ENCODE measurements at regions not wholly inside any gene's neighbourhood (a gene's known extent, or its start where the extent isn't known, plus 50 kb on each side); places are given as distances from the start of the nearest gene placed in this dataset.
A peak's percentile ranks its signal among the peaks of the same experiment; 100 is the strongest.

GRCh38 chr21:29232530-29233255, 66.0 kb upstream of the BACH1 start:
- Histone ChIP-seq H3K79me2 (ENCODE audit: insufficient read depth, low read length) (no peaks in the 10 kb centered on the region), H3K36me3 (ENCODE audit: insufficient read depth, low read length) (no peaks in the 10 kb centered on the region), H3F3A (ENCODE audit: low read depth) (no peaks in the 10 kb centered on the region), H3K9ac (ENCODE audit: low read depth, low read length, poor library complexity, severe bottlenecking) (no peak overlapping the region), H3K9me2 (replicated peaks; ENCODE audit: low read depth, low read length) (no peaks in the 10 kb centered on the region), H3K27me3 (ENCODE audit: insufficient read depth, low read length, poor library complexity, severe bottlenecking) (no peaks in the 10 kb centered on the region), H3K9me3 (ENCODE audit: insufficient read depth, low read depth, low read length) (no peaks in the 10 kb centered on the region), H3K4me1 (ENCODE audit: insufficient read depth, low read length, poor library complexity, severe bottlenecking) (peaks cover 4% of the 10 kb centered on the region), H4K20me1 (ENCODE audit: insufficient read depth, low read length, poor library complexity, severe bottlenecking) (no peaks in the 10 kb centered on the region), H3K4me3 (ENCODE audit: low read length, poor library complexity, severe bottlenecking) (no peak overlapping the region), H2AFZ (ENCODE audit: low read length) (no peak overlapping the region), H3K4me2 (ENCODE audit: low read depth, low read length, poor library complexity, severe bottlenecking) (no peak overlapping the region)
- TF ChIP-seq EZH2phosphoT487 (IDR thresholded peaks at IDR 0.05; ENCODE audit: borderline replicate concordance): no peak
- TF ChIP-seq, protein P1, sequence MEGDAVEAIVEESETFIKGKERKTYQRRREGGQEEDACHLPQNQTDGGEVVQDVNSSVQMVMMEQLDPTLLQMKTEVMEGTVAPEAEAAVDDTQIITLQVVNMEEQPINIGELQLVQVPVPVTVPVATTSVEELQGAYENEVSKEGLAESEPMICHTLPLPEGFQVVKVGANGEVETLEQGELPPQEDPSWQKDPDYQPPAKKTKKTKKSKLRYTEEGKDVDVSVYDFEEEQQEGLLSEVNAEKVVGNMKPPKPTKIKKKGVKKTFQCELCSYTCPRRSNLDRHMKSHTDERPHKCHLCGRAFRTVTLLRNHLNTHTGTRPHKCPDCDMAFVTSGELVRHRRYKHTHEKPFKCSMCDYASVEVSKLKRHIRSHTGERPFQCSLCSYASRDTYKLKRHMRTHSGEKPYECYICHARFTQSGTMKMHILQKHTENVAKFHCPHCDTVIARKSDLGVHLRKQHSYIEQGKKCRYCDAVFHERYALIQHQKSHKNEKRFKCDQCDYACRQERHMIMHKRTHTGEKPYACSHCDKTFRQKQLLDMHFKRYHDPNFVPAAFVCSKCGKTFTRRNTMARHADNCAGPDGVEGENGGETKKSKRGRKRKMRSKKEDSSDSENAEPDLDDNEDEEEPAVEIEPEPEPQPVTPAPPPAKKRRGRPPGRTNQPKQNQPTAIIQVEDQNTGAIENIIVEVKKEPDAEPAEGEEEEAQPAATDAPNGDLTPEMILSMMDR (conservative IDR thresholded peaks at IDR 0.05; ENCODE audit: low read length): no peak

DNA sequence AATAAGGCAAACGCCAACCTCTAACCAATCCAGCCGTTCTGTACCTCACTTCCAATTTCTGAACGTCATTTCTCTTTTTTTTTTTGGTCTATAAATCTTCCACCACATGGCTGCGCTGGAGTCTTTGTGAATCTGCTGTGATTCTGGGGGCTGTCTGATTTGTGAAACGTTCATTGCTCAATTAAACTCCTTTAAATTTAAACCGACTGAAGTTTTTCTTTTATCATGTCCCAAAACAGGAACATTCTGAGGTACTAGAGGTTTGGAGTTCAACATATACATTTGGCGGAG, 65.5 kb upstream of the BACH1 start:
- Histone ChIP-seq H4K20me1 (ENCODE audit: insufficient read depth, low read length, poor library complexity, severe bottlenecking) (no peaks in the 10 kb centered on the region), H3K36me3 (ENCODE audit: insufficient read depth, low read length) (no peaks in the 10 kb centered on the region), H3K9me2 (replicated peaks; ENCODE audit: low read depth, low read length) (no peaks in the 10 kb centered on the region), H3F3A (ENCODE audit: low read depth) (no peaks in the 10 kb centered on the region), H3K27me3 (ENCODE audit: insufficient read depth, low read length, poor library complexity, severe bottlenecking) (no peaks in the 10 kb centered on the region), H3K4me2 (ENCODE audit: low read depth, low read length, poor library complexity, severe bottlenecking) (no peak overlapping the region), H3K9me3 (ENCODE audit: insufficient read depth, low read depth, low read length) (no peaks in the 10 kb centered on the region), H3K9ac (ENCODE audit: low read depth, low read length, poor library complexity, severe bottlenecking) (no peak overlapping the region), H2AFZ (ENCODE audit: low read length) (no peak overlapping the region), H3K79me2 (ENCODE audit: insufficient read depth, low read length) (no peaks in the 10 kb centered on the region), H3K4me3 (ENCODE audit: low read length, poor library complexity, severe bottlenecking) (no peak overlapping the region), H3K4me1 (ENCODE audit: insufficient read depth, low read length, poor library complexity, severe bottlenecking) (peaks cover 4% of the 10 kb centered on the region)
- TF ChIP-seq, protein P1 (conservative IDR thresholded peaks at IDR 0.05; ENCODE audit: low read length): peak; percentile 26
- no peak for TF ChIP-seq EZH2phosphoT487 (IDR thresholded peaks at IDR 0.05; ENCODE audit: borderline replicate concordance)

GRCh38 chr21:29233611-29234540, 64.8 kb upstream of the BACH1 start:
- Histone ChIP-seq H3K36me3 (ENCODE audit: insufficient read depth, low read length) (no peaks in the 10 kb centered on the region), H3K27me3 (ENCODE audit: insufficient read depth, low read length, poor library complexity, severe bottlenecking) (no peaks in the 10 kb centered on the region), H3K9ac (ENCODE audit: low read depth, low read length, poor library complexity, severe bottlenecking) (no peak overlapping the region), H4K20me1 (ENCODE audit: insufficient read depth, low read length, poor library complexity, severe bottlenecking) (no peaks in the 10 kb centered on the region), H3K79me2 (ENCODE audit: insufficient read depth, low read length) (no peaks in the 10 kb centered on the region), H3K4me1 (ENCODE audit: insufficient read depth, low read length, poor library complexity, severe bottlenecking) (peaks cover 4% of the 10 kb centered on the region), H3K4me3 (ENCODE audit: low read length, poor library complexity, severe bottlenecking) (no peak overlapping the region), H3K9me3 (ENCODE audit: insufficient read depth, low read depth, low read length) (no peaks in the 10 kb centered on the region), H3K4me2 (ENCODE audit: low read depth, low read length, poor library complexity, severe bottlenecking) (no peak overlapping the region), H3F3A (ENCODE audit: low read depth) (no peaks in the 10 kb centered on the region), H3K9me2 (replicated peaks; ENCODE audit: low read depth, low read length) (no peaks in the 10 kb centered on the region), H2AFZ (ENCODE audit: low read length) (no peak overlapping the region)
- TF ChIP-seq, protein P1 (conservative IDR thresholded peaks at IDR 0.05; ENCODE audit: low read length): no peak

Measured in Loucy (cell line).